ENCODE measurements at regions not wholly inside any gene's neighbourhood (a gene's known extent, or its start where the extent isn't known, plus 50 kb on each side); places are given as distances from the start of the nearest gene placed in this dataset.
"Not testable (repeated sequence)": the region's sequence is repeated elsewhere in the genome, so short reads cannot be mapped to it uniquely, and the experiment has no call there.

- no peak for DNase-seq
These were observed 267.1 kb downstream of the TSN start for GRCh38 chr2:122022531-122022930.

GRCh38 chr2:122023059-122023864 lies 267.8 kb downstream of the TSN start:
- DNase-seq, result no peak

GRCh38 chr2:122027510-122028217 lies 272.2 kb downstream of the TSN start:
- DNase-seq, result no peak

GRCh38 chr2:122028371-122029100 lies 273.1 kb downstream of the TSN start:
- DNase-seq, result no peak

- no peak for DNase-seq
These were observed 274.0 kb downstream of the TSN start for GRCh38 chr2:122029456-122029855.

- DNase-seq, result no peak
These were observed 274.5 kb downstream of the TSN start for GRCh38 chr2:122029945-122030344.

GRCh38 chr2:122031544-122032263 lies 276.3 kb downstream of the TSN start:
- no peak for DNase-seq

GRCh38 chr2:122032264-122032645 lies 276.8 kb downstream of the TSN start:
- no peak for DNase-seq

- no peak for DNase-seq
These were observed 278.3 kb downstream of the TSN start for GRCh38 chr2:122033778-122034177.

- no peak for DNase-seq
These were observed 278.9 kb downstream of the TSN start for GRCh38 chr2:122034344-122034743.

GRCh38 chr2:122034777-122035176 lies 279.3 kb downstream of the TSN start:
- no peak for DNase-seq

GRCh38 chr2:122038816-122039215 lies 283.4 kb downstream of the TSN start:
- not testable (repeated sequence) for DNase-seq

GRCh38 chr2:122041455-122041854 lies 286.0 kb downstream of the TSN start:
- no peak for DNase-seq

GRCh38 chr2:122051659-122052058 lies 296.2 kb downstream of the TSN start:
- not testable (repeated sequence) for DNase-seq

- no peak for DNase-seq
These were observed 300.1 kb downstream of the TSN start for GRCh38 chr2:122055521-122055931.

- no peak for DNase-seq
These were observed 301.4 kb downstream of the TSN start for GRCh38 chr2:122056853-122057252.

- no peak for DNase-seq
These were observed 305.8 kb downstream of the TSN start for GRCh38 chr2:122061206-122061605.

- no peak for DNase-seq
These were observed 306.4 kb downstream of the TSN start for GRCh38 chr2:122061831-122062230.

GRCh38 chr2:122062506-122062905 lies 307.1 kb downstream of the TSN start:
- DNase-seq, result no peak

GRCh38 chr2:122063716-122064115 lies 308.3 kb downstream of the TSN start:
- no peak for DNase-seq

- DNase-seq, result no peak
These were observed 314.8 kb downstream of the TSN start for GRCh38 chr2:122070241-122070731.

GRCh38 chr2:122072666-122073065 lies 317.2 kb downstream of the TSN start:
- no peak for DNase-seq

GRCh38 chr2:122074201-122074600 lies 318.8 kb downstream of the TSN start:
- no peak for DNase-seq

Measured in stimulated activated CD4-positive, alpha-beta T cell treated with anti-CD3 and anti-CD28 coated beads, Interleukin-4, amount 100 ng/mL, for 24 hours (primary cell).